K562 (cell line): ENCODE measurements at regions not wholly inside any gene's neighbourhood (a gene's known extent, or its start where the extent isn't known, plus 50 kb on each side); places are given as distances from the start of the nearest gene placed in this dataset.

ENCODE experiments used
- ATAC-seq: fragments of 200-7000 bp; cut with Tn5 transposase; 3 replicates; pipeline ENCODE4 v1.9.1; 2020; ENCODE audit warnings: moderate library complexity
- BruUV-seq: library from RNA; stranded (reverse); fragments of 400-500 nt; replicated peaks from 2 replicates; lab custom pipeline; 2021; lab: Mats Ljungman, UMichigan
- CTCF ChIA-PET: fragments of 300-600 bp; formaldehyde crosslinking; extraction: SDS; loops from one replicate; lab custom pipeline; 2021; ENCODE audit warnings: low intra/inter-chr PET ratio; lab: Yijun Ruan, JAX
- POLR2A ChIA-PET: fragments of 300-600, 350-650 bp; sonication (Branson Sonifier 250); formaldehyde crosslinking; extraction: SDS; loops from one replicate; lab custom pipeline; 2021; ENCODE audit warnings: antibody characterized with exemption, inconsistent platforms; lab: Yijun Ruan, JAX
- DNase-seq, 4 experiments: peaks; one replicate each; pipeline versions ENCODE4 v3.0.0 to v3.0.0-alpha.2; 2011 to 2018; ENCODE audit warnings: low spot score in 3 of 4, mixed read lengths in 3 of 4; ENCODE audit errors: extremely low read depth in 1 of 4
- FAIRE-seq: peaks from 2 replicates; lab custom pipeline; 2011; peaks lifted over from hg19 to GRCh38; lab: Jason Lieb, UNC
- H2AFZ ChIP-seq: 2 replicates; pipeline ENCODE4 v1.6.0; 2011; ENCODE audit warnings: low read depth, low read length, control low read depth, inconsistent platforms
- H3K27ac ChIP-seq: fragments of 200-600 bp; 3 replicates; pipeline ENCODE4 v1.8.0; 2011; ENCODE audit warnings: low read depth, mild to moderate bottlenecking, control low read depth, inconsistent platforms, low read length, moderate library complexity, mixed read lengths; ENCODE audit errors: extremely low read depth
- H3K27me3 ChIP-seq, 2 experiments: fragments of 300-600 bp in 1 of 2; 2 replicates in 1 of 2; 3 replicates in 1 of 2; pipeline versions ENCODE4 v1.6.0 to v1.8.0; 2011; ENCODE audit warnings: inconsistent platforms in 2 of 2, low read length in 2 of 2, mild to moderate bottlenecking in 1 of 2, mixed read lengths in 1 of 2, moderate library complexity in 1 of 2; ENCODE audit not compliant: control insufficient read depth in 2 of 2, insufficient read depth in 2 of 2
- H3K36me3 ChIP-seq: fragments of 300-600 bp; 3 replicates; pipeline ENCODE4 v1.8.0; 2011; ENCODE audit warnings: mild to moderate bottlenecking, low read length, inconsistent platforms; ENCODE audit not compliant: control insufficient read depth, insufficient read depth
- H3K4me1 ChIP-seq, 2 experiments: fragments of 200-600 bp in 1 of 2; replicated peaks in 1 of 2; 2 replicates in 1 of 2; 3 replicates in 1 of 2; pipeline versions ENCODE4 v1.5.1 to v1.8.0; 2011; ENCODE audit warnings: inconsistent platforms in 2 of 2, low read length in 2 of 2, mild to moderate bottlenecking in 1 of 2, mixed read lengths in 1 of 2, moderate library complexity in 1 of 2; ENCODE audit not compliant: control insufficient read depth in 2 of 2, insufficient read depth in 2 of 2
- H3K4me2 ChIP-seq: 2 replicates; pipeline ENCODE4 v1.6.1; 2011; ENCODE audit warnings: low read length, control low read depth, inconsistent platforms, mixed read lengths; ENCODE audit not compliant: insufficient read depth
- H3K4me3 ChIP-seq: fragments of 200-600 bp; sonication (generic), shearing (Covaris generic); 2 replicates; pipeline ENCODE4 v1.5.1; 2016; ENCODE audit warnings: control low read depth, inconsistent platforms
- H3K79me2 ChIP-seq: fragments of 200-600 bp; 3 replicates; pipeline ENCODE4 v1.8.0; 2011; ENCODE audit warnings: low read length, inconsistent platforms; ENCODE audit not compliant: control insufficient read depth, insufficient read depth
- H3K9ac ChIP-seq, 2 experiments: 2 replicates each; pipeline versions ENCODE4 v1.6.0 to v1.6.1; 2011; ENCODE audit warnings: low read depth in 2 of 2, low read length in 2 of 2, control low read depth in 1 of 2, inconsistent platforms in 1 of 2, mild to moderate bottlenecking in 1 of 2, mixed read lengths in 1 of 2; ENCODE audit not compliant: insufficient read depth in 1 of 2
- H3K9me1 ChIP-seq: one replicate; pipeline ENCODE4 v1.6.0; 2011; ENCODE audit warnings: inconsistent platforms, mild to moderate bottlenecking, low read length, moderate library complexity; ENCODE audit not compliant: control insufficient read depth, insufficient read depth
- H3K9me3 ChIP-seq: replicated peaks from 2 replicates; pipeline ENCODE4 v1.5.1; 2011; ENCODE audit warnings: low read depth, low read length, inconsistent platforms; ENCODE audit not compliant: control insufficient read depth, insufficient read depth
- H4K20me1 ChIP-seq: replicated peaks from 2 replicates; pipeline ENCODE4 v1.6.1; 2011; ENCODE audit warnings: low read length, inconsistent platforms, mixed read lengths; ENCODE audit not compliant: control insufficient read depth, insufficient read depth
- ETV1 ChIP-seq: fragments of 450-650 bp; conservative IDR thresholded peaks from 2 replicates; pipeline ENCODE4 v1.6.1; 2016; ENCODE audit warnings: missing genetic modification characterization, control low read depth, low read depth, missing compliant biosample characterization
- GATAD2B ChIP-seq: fragments of 450-650 bp; IDR thresholded peaks from 2 replicates; pipeline ENCODE4 v1.6.1; 2017; ENCODE audit warnings: mild to moderate bottlenecking, borderline replicate concordance
- NCOA2 ChIP-seq, 2 experiments: fragments of 450-650 bp; IDR thresholded peaks; 2 replicates each; pipeline ENCODE4 v1.6.1; 2018; ENCODE audit warnings: mild to moderate bottlenecking in 2 of 2, moderate library complexity in 1 of 2; ENCODE audit not compliant: partially characterized antibody in 2 of 2
- POLR2H ChIP-seq: IDR thresholded peaks from 2 replicates; pipeline ENCODE4 v1.6.1; 2016; ENCODE audit warnings: missing genetic modification characterization, low read depth, mild to moderate bottlenecking, control low read depth, missing compliant biosample characterization, moderate library complexity
- RCOR1 ChIP-seq, 2 experiments: IDR thresholded peaks; 2 replicates each; pipeline ENCODE4 v1.6.1; 2012; ENCODE audit warnings: low read depth in 2 of 2, low read length in 2 of 2, borderline replicate concordance in 1 of 2, improper control_type of control experiment in 1 of 2
- SMARCA4 ChIP-seq: fragments of 450-650 bp; IDR thresholded peaks from 2 replicates; pipeline ENCODE4 v1.6.1; 2016
- SMARCE1 ChIP-seq: fragments of 450-650 bp; IDR thresholded peaks from 2 replicates; pipeline ENCODE4 v1.7.1; 2016; ENCODE audit warnings: mild to moderate bottlenecking
- ZSCAN29 ChIP-seq: fragments of 450-650 bp; IDR thresholded peaks from 2 replicates; pipeline ENCODE4 v1.6.1; 2017
- WGBS: fragments of 100-300 bp; shearing (Covaris generic); methylation state at CpG from one replicate; pipeline ENCODE4 v1.1.6; 2016; ENCODE audit warnings: low coverage, mixed read lengths; ENCODE audit not compliant: insufficient coverage; ENCODE audit errors: missing lambda C conversion rate; 5-methylcytosine and 5-hydroxymethylcytosine counted together
- in situ Hi-C: fragments of 300-500 bp; cut with MboI; formaldehyde crosslinking; loops from 4 replicates; pipeline ENCODE4 v1.15.0; 2018; ENCODE audit warnings: inconsistent platforms, mixed read lengths
- intact Hi-C: fragments of 100-400 bp; cut with micrococcal nuclease; formaldehyde crosslinking; loops from 2 replicates; pipeline ENCODE4 v1.14.2; 2022
- TF ChIP-seq, protein P1 (sequence below): sonication (generic); formaldehyde crosslinking; IDR thresholded peaks from 2 replicates; pipeline ENCODE4 v1.4.0; 2020; ENCODE audit warnings: mild to moderate bottlenecking, missing genetic modification reagents
- TF ChIP-seq, protein P2 (sequence below): sonication (generic); formaldehyde crosslinking; IDR thresholded peaks from 2 replicates; pipeline ENCODE4 v1.8.0; 2023; ENCODE audit warnings: mild to moderate bottlenecking, missing genetic modification reagents
- TF ChIP-seq, protein P3 (sequence below): sonication (generic); IDR thresholded peaks from 2 replicates; pipeline ENCODE4 v1.6.1; 2016
- TF ChIP-seq, protein P4 (sequence below): sonication (generic); formaldehyde crosslinking; IDR thresholded peaks from 2 replicates; pipeline ENCODE4 v1.8.1; 2023; ENCODE audit warnings: mild to moderate bottlenecking, missing genetic modification reagents, moderate library complexity
- TF ChIP-seq, protein P5 (sequence below), 2 experiments: fragments of 450-650 bp; conservative IDR thresholded peaks; 2 replicates each; pipeline ENCODE4 v1.6.1; 2017; ENCODE audit warnings: mild to moderate bottlenecking in 2 of 2, moderate library complexity in 2 of 2

DNA sequence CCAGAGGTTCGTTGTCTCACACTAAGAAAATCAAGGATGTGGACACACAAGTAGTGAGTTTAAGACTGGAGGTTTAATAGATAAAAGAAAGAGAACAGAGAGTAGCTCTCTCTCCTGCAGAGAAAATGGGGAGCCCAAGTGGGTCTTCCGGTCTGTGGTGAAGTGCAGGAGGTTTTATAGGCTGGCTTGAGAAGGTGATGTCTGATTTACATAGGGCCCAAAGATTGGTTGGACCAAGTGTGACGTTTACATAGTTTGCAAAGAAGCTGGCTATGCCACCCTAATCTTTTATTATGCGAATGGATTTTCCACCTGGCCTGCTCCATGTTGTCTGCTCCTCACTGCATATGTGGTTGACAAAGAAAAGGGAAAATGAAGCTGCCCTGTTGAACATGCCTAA lies 430.4 kb upstream of the TRIB2 start (continued):
- TF ChIP-seq, protein P1, sequence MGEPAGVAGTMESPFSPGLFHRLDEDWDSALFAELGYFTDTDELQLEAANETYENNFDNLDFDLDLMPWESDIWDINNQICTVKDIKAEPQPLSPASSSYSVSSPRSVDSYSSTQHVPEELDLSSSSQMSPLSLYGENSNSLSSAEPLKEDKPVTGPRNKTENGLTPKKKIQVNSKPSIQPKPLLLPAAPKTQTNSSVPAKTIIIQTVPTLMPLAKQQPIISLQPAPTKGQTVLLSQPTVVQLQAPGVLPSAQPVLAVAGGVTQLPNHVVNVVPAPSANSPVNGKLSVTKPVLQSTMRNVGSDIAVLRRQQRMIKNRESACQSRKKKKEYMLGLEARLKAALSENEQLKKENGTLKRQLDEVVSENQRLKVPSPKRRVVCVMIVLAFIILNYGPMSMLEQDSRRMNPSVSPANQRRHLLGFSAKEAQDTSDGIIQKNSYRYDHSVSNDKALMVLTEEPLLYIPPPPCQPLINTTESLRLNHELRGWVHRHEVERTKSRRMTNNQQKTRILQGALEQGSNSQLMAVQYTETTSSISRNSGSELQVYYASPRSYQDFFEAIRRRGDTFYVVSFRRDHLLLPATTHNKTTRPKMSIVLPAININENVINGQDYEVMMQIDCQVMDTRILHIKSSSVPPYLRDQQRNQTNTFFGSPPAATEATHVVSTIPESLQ (CRISPR knock-in tag): no peak
- TF ChIP-seq ZSCAN29 (no peak), ETV1 (tag) (peak; percentile 41; the same call in 1 of the 2 replicates)
- TF ChIP-seq, protein P2, sequence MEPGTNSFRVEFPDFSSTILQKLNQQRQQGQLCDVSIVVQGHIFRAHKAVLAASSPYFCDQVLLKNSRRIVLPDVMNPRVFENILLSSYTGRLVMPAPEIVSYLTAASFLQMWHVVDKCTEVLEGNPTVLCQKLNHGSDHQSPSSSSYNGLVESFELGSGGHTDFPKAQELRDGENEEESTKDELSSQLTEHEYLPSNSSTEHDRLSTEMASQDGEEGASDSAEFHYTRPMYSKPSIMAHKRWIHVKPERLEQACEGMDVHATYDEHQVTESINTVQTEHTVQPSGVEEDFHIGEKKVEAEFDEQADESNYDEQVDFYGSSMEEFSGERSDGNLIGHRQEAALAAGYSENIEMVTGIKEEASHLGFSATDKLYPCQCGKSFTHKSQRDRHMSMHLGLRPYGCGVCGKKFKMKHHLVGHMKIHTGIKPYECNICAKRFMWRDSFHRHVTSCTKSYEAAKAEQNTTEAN (CRISPR knock-in tag): no peak

DNA sequence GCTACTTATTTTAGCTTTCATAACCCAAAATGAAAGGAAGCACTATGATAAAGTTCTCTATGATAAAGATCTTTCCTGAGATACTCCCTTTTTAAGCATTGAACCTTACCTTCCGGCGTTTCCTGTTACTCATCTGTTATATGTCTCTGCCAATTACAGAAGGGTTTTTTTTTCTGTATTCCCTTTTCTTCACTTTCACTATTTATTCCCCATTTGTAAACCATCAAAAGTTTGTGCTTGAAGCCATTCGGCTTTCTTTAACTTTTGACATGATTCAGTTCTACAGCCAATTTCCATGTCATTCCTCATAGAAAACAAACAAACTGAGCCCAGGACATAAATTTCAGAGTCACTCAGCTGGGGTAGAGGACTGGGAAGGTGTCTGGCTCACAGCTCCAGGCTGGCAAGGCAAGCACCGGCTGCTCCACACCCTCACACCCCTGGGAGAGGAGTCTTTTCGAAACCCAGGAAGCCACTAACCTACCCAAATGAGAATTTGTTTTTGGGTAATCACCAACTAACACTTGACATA lies 429.4 kb upstream of the TRIB2 start:
- in situ Hi-C loops (no loop called here), intact Hi-C loops (loop anchor here (10.0 kb wide), 1 partner anchor 452 kb away; no protein-coding TSS in a partner anchor)
- H4K20me1 ChIP-seq: no peaks in the 10 kb centered on the region
- peaks cover 7 to 28% of the 10 kb centered on the region in 2 experiments; a peak in 4 of 5 replicates for H3K4me1 ChIP-seq
- no peaks in the 10 kb centered on the region for H3K27me3 ChIP-seq
- DNase-seq: peak in 2 of 4 experiments; percentile 20 to 39
- H3K9me3 ChIP-seq: no peaks in the 10 kb centered on the region
- POLR2A ChIA-PET: interaction anchor here (0.6 to 2.7 kb wide), 5 partner anchors 8 to 662 kb away, joined by 3 to 10 read pairs (median 3); no protein-coding TSS in a partner anchor
- H3K36me3 ChIP-seq: peaks cover 14% of the 10 kb centered on the region; the same call in 1 of the 3 replicates
- peak overlapping the region; percentile 56 for H3K4me2 ChIP-seq
- H3K9me1 ChIP-seq: no peaks in the 10 kb centered on the region
- peaks cover 76% of the 10 kb centered on the region for H3K79me2 ChIP-seq
- H3K4me3 ChIP-seq: no peak overlapping the region
- BruUV-seq: no TSS peak
- peak overlapping the region; percentile 83 for H3K27ac ChIP-seq
- 4% methylated on average over 5 of the region's 5 CpGs for WGBS
- peak overlapping the region; percentile 66 to 80; a peak in 3 of 4 replicates for H3K9ac ChIP-seq
- H2AFZ ChIP-seq: peak overlapping the region; percentile 78
- ATAC-seq: peak; percentile 54
- FAIRE-seq: peak; percentile 40
- CTCF ChIA-PET: no interaction called here
- TF ChIP-seq, protein P3, sequence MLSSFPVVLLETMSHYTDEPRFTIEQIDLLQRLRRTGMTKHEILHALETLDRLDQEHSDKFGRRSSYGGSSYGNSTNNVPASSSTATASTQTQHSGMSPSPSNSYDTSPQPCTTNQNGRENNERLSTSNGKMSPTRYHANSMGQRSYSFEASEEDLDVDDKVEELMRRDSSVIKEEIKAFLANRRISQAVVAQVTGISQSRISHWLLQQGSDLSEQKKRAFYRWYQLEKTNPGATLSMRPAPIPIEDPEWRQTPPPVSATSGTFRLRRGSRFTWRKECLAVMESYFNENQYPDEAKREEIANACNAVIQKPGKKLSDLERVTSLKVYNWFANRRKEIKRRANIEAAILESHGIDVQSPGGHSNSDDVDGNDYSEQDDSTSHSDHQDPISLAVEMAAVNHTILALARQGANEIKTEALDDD: peak; percentile 48; the same call in 1 of the 2 replicates
- TF ChIP-seq NCOA2 (IDR thresholded peaks at IDR 0.05; ENCODE audit: partially characterized antibody in 2 of 2) (peak in 1 of 2 experiments; percentile 41), SMARCE1 (peak; percentile 80), SMARCA4 (peak; percentile 81), POLR2H (tag) (peak; percentile 14; the same call in 1 of the 2 replicates), GATAD2B (0 out of 2 replicates have a peak, but pooled peaks have one; percentile 6), RCOR1 (IDR thresholded peaks at IDR 0.05; ENCODE audit: borderline replicate concordance in 1 of 2, low read depth in 2 of 2, low read length in 2 of 2) (0 out of 4 replicates have a peak, but pooled peaks of 1 of the 2 experiments have one; percentile 9)
- TF ChIP-seq, protein P4, sequence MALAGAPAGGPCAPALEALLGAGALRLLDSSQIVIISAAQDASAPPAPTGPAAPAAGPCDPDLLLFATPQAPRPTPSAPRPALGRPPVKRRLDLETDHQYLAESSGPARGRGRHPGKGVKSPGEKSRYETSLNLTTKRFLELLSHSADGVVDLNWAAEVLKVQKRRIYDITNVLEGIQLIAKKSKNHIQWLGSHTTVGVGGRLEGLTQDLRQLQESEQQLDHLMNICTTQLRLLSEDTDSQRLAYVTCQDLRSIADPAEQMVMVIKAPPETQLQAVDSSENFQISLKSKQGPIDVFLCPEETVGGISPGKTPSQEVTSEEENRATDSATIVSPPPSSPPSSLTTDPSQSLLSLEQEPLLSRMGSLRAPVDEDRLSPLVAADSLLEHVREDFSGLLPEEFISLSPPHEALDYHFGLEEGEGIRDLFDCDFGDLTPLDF (CRISPR knock-in tag): no peak
- TF ChIP-seq, protein P5, sequence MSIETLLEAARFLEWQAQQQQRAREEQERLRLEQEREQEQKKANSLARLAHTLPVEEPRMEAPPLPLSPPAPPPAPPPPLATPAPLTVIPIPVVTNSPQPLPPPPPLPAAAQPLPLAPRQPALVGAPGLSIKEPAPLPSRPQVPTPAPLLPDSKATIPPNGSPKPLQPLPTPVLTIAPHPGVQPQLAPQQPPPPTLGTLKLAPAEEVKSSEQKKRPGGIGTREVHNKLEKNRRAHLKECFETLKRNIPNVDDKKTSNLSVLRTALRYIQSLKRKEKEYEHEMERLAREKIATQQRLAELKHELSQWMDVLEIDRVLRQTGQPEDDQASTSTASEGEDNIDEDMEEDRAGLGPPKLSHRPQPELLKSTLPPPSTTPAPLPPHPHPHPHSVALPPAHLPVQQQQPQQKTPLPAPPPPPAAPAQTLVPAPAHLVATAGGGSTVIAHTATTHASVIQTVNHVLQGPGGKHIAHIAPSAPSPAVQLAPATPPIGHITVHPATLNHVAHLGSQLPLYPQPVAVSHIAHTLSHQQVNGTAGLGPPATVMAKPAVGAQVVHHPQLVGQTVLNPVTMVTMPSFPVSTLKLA (conservative IDR thresholded peaks at IDR 0.05): 0 out of 4 replicates have a peak, but pooled peaks of 1 of the 2 experiments have one; percentile 15
